ENCODE measurements at regions not wholly inside any gene's neighbourhood (a gene's known extent, or its start where the extent isn't known, plus 50 kb on each side); places are given as distances from the start of the nearest gene placed in this dataset.

GRCh38 chr2:219723311-219723710 is 95.9 kb downstream of the SLC4A3 start:
- intact Hi-C loops (cut with micrococcal nuclease; ENCODE audit: unreplicated experiment): no loop called here
- DNase-seq (ENCODE audit: low spot score) (no peak), ATAC-seq (no peak), FAIRE-seq (no peak)
- peaks cover 0 to 11% of the 10 kb centered on the region in 2 experiments; a peak in 2 of 5 replicates for H3K27me3 ChIP-seq (ENCODE audit: control insufficient read depth in 1 of 2, insufficient read depth in 2 of 2, low read length in 2 of 2)
- POLR2A ChIA-PET: no interaction called here
- CTCF ChIA-PET (ENCODE audit: low intra/inter-chr PET ratio, low total read pairs): no interaction called here
- no peak overlapping the region for H3K4me2 ChIP-seq (ENCODE audit: low read depth, low read length)
- no TSS peak for BruUV-seq (replicated peaks)
- H3K9me3 ChIP-seq (ENCODE audit: low read length): no peaks in the 10 kb centered on the region
- H3K4me1 ChIP-seq (ENCODE audit: insufficient read depth, low read length): peaks cover 8% of the 10 kb centered on the region
- no peak overlapping the region for H3K4me3 ChIP-seq (replicated peaks in 1 of 3; ENCODE audit: insufficient read depth in 1 of 3, low read depth in 2 of 3, low read length in 3 of 3)
- WGBS (ENCODE audit: low lambda C conversion rate): 79% methylated on average over 4 of the region's 4 CpGs
- no peak overlapping the region for H3K27ac ChIP-seq (ENCODE audit: extremely low read length, insufficient read depth, low read length)
- no peak overlapping the region for H3K9ac ChIP-seq (ENCODE audit: insufficient read depth, low read depth, low read length)
- no peaks in the 10 kb centered on the region for H3K79me2 ChIP-seq (ENCODE audit: insufficient read depth, low read length)
- in situ Hi-C loops (cut with HindIII; ENCODE audit: extremely low pct_ligation_motif_present, low pct_unique_long_range_greater_than_20kb): no loop called here
- H4K20me1 ChIP-seq (ENCODE audit: insufficient read depth, low read length): no peaks in the 10 kb centered on the region
- H2AFZ ChIP-seq (ENCODE audit: low read length): no peak overlapping the region
- H3K36me3 ChIP-seq (replicated peaks in 1 of 2; ENCODE audit: control insufficient read depth in 1 of 2, insufficient read depth in 2 of 2, low read length in 2 of 2): no peaks in the 10 kb centered on the region
- TF ChIP-seq KDM3A (CRISPR knock-in tag; IDR thresholded peaks at IDR 0.05; ENCODE audit: low read depth) (no peak), ZNF235 (CRISPR knock-in tag; IDR thresholded peaks at IDR 0.05; ENCODE audit: borderline replicate concordance) (no peak), SMC3 (IDR thresholded peaks at IDR 0.05; ENCODE audit: low read length) (no peak), ARID4A (CRISPR knock-in tag; IDR thresholded peaks at IDR 0.05; ENCODE audit: borderline replicate concordance) (no peak), ARID3A (IDR thresholded peaks at IDR 0.05; ENCODE audit: low read depth, low read length) (no peak), SNAI1 (CRISPR knock-in tag; IDR thresholded peaks at IDR 0.05; ENCODE audit: borderline replicate concordance) (no peak), ZEB1 (IDR thresholded peaks at IDR 0.05; ENCODE audit: insufficient replicate concordance, low read depth) (no peak), NFE2L2 (IDR thresholded peaks at IDR 0.05; ENCODE audit: low read length) (no peak), TGIF2 (CRISPR knock-in tag; IDR thresholded peaks at IDR 0.05) (no peak), NFYC (CRISPR knock-in tag; IDR thresholded peaks at IDR 0.05) (no peak), POLR2AphosphoS2 (IDR thresholded peaks at IDR 0.05; ENCODE audit: low read depth, low read length) (no peak), ZBTB3 (CRISPR knock-in tag; IDR thresholded peaks at IDR 0.05; ENCODE audit: borderline replicate concordance, low read depth) (no peak), KAT2B (IDR thresholded peaks at IDR 0.05; ENCODE audit: borderline replicate concordance, low read depth, low read length) (no peak)
- TF ChIP-seq, protein P1, sequence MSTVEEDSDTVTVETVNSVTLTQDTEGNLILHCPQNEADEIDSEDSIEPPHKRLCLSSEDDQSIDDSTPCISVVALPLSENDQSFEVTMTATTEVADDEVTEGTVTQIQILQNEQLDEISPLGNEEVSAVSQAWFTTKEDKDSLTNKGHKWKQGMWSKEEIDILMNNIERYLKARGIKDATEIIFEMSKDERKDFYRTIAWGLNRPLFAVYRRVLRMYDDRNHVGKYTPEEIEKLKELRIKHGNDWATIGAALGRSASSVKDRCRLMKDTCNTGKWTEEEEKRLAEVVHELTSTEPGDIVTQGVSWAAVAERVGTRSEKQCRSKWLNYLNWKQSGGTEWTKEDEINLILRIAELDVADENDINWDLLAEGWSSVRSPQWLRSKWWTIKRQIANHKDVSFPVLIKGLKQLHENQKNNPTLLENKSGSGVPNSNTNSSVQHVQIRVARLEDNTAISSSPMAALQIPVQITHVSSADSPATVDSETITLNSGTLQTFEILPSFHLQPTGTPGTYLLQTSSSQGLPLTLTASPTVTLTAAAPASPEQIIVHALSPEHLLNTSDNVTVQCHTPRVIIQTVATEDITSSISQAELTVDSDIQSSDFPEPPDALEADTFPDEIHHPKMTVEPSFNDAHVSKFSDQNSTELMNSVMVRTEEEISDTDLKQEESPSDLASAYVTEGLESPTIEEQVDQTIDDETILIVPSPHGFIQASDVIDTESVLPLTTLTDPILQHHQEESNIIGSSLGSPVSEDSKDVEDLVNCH (CRISPR knock-in tag; IDR thresholded peaks at IDR 0.05): no peak
- TF ChIP-seq, protein P2, sequence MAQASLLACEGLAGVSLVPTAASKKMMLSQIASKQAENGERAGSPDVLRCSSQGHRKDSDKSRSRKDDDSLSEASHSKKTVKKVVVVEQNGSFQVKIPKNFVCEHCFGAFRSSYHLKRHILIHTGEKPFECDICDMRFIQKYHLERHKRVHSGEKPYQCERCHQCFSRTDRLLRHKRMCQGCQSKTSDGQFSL (CRISPR knock-in tag; IDR thresholded peaks at IDR 0.05): no peak
- TF ChIP-seq, protein P3, sequence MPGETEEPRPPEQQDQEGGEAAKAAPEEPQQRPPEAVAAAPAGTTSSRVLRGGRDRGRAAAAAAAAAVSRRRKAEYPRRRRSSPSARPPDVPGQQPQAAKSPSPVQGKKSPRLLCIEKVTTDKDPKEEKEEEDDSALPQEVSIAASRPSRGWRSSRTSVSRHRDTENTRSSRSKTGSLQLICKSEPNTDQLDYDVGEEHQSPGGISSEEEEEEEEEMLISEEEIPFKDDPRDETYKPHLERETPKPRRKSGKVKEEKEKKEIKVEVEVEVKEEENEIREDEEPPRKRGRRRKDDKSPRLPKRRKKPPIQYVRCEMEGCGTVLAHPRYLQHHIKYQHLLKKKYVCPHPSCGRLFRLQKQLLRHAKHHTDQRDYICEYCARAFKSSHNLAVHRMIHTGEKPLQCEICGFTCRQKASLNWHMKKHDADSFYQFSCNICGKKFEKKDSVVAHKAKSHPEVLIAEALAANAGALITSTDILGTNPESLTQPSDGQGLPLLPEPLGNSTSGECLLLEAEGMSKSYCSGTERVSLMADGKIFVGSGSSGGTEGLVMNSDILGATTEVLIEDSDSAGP (CRISPR knock-in tag; IDR thresholded peaks at IDR 0.05; ENCODE audit: borderline replicate concordance): no peak
